ENCODE measurements at regions not wholly inside any gene's neighbourhood (a gene's known extent, or its start where the extent isn't known, plus 50 kb on each side); places are given as distances from the start of the nearest gene placed in this dataset.

DNA sequence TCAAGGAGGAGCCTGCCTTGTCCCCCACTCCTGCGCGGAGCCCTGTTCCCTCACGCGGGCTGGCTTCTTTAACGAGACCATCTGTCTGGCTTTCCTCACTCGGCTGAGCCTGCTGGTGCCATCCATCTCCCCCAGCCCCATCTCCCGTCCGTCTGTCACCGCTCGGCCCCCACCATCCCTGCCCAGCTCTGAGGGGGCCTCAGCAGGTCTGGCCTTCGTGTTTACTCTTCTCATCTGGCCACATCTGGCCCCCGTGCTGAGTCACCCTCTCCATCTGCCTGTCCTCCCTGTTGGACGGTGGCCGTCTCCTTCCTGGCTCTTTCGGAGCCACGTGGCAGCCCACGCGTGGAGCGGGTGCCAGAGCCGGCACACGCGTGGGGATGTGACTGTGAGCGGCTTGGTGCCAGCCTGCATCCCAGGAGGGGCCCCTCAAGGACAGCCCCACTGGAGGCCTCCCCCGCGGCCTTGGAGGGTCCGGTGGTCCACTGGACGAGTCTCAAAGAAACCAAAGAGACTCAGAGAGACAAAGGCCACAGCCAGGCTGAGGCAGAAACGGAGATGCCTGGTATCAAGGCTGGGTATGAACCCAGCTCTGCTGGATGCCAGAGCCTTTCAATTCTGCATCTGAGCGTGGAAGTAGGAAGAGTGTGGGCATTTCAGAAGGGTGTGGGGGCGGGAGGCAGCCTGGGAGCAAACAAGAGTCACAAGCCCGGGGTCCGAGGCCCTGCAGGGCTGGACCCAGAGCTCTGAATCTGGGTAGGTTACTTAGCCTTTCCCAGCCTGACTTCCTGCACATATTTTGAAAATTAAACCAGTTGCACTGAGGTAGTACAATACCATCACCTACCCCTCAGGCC is 76.7 kb upstream of the UNC5A start:
- no peak for DNase-seq (ENCODE audit: low read depth)

GRCh38 chr5:176734756-176735342 is 75.5 kb upstream of the UNC5A start:
- no peak for DNase-seq (ENCODE audit: low read depth)

DNA sequence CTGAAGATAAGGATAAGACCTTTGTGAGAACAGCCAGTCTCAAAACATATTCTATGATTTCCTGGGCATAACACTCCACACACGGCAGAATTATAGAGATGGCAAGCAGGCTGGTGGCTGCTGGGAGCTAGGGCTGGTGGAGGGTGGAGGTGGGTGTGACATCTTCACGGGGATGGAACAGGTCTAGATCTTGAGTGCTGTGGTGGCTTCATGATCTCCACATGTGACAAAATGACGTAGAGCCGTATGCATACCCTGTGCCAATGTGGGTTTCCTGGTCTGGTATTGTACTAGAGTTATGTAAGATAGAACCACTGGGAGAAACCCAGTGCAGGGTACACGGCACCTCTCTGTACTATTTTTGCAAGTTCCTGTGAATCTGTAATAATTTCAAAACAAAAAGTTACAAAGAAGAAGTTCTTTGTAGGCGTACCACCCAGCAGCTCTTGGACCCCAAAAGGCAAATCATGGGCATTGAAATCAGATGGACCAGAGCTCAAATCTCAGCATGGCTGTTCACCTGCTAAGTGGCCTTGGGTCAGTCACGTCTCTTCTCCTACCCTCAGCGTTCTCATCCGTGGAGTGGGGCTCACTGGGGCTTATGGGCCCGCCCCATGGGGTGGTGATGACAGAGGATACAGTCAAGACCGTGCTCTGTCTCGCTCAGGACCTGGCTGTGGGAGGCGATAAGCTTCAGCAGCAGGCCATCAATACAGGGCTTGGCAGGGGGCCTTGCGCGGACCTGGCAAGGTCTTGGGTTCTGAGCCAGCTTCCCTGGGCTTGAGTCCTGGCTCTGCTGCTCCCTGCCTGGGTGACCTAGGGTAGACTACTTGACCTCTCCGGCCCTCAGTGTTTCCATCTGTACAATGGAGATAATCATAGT is 74.7 kb upstream of the UNC5A start:
- no peak for DNase-seq (ENCODE audit: low read depth)

DNA sequence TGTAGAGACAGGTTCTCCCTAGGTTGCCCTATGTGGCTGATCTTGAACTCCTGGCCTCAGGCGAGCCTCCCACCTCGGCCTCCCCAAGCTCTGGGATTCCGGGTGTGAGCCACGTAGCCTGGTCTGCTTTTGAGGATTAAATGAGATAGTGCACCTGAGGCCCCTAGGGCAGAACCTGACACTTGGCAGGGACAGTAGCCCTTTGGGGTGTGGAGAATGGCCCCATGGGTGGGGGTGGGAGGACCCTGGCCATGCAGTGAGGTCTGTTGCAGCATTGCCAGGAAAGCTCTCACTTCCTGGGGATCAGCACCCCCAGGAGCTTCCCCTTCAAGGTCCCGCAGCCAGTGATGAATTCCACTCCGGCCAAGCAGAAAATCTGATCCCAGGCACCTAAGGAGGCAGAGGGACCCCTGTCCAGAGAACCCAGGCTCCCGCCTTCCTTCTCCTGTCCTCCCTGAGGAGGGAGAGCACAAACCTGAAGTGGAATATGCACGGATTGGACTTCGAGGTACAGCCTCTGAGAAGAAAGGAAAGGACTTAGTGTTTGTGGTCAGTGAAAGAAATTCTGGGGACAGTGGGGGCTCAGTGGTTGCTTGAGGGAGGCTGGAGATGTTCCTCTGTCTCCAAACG is 73.9 kb upstream of the UNC5A start:
- no peak for DNase-seq (ENCODE audit: low read depth)

DNA sequence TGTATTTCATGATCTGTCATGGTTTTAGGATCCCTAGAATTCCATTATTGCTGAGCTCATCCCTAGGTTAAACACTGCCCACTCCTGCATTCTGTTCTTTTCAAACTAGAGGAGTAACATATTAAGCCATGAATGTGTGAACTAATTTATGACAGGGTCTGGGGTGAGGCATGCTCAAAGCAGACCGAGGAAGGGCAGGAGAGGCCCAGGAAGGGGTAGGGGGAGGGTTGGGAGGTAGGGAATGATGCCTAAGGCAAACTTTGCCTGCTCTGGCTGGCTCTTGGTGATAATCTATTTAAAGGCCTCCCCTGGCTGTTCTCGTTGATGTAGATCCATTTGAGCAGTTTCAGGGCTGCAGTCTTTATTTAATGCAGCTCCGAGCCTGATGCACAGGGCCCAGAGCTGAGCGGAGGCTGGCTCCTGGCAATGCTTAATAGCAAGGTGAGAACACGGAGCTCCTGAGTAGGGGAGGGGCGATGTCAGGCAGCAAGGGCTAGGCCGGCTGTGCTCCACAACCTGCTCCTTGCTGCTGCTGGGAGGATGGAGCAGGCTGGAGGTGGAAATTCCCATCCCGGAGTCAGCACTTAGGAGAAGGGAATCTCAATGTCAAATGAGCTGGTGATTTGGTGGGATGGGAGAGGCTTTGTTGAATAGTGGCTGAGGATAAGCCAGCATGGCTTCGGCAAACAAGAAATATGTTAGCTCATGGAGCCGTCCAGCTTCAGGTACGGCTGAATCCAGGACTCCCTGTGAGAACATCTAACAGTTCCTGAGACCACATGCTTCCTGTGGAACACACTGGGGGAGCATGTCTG is 73.2 kb upstream of the UNC5A start:
- no peak for DNase-seq (ENCODE audit: low read depth)

GRCh38 chr5:176737746-176738636 is 72.4 kb upstream of the UNC5A start:
- no peak for DNase-seq (ENCODE audit: low read depth)

DNA sequence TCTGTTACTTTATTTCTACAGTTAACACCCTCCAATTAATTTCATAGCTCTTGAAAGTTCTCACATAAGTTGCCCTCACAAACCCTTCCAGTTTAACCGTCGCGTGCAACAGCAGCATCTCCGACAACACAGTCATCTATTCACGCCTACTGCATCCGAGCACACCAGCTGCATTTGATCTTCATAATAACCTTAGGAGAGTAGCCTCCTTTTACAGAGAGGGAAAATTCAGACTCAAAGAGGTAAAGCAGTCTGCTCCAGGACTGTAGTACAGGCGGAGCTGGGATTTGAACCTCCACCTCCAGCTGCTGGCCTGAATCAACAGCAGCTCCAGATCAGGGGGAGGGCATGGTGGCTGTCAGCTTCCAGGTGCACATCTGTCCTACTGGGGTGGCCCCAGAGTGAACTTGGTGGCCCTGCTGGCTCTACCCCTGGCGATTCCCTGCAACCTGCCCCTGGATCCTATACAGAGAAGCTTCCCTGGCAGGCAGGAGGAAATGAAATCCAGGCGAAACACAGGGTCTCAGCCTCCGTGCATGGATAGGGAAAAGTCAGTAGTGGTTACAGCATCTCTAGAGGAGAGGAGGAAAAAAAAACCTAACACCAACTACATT is 71.6 kb upstream of the UNC5A start:
- no peak for DNase-seq (ENCODE audit: low read depth)

GRCh38 chr5:176739461-176740051 is 70.8 kb upstream of the UNC5A start:
- no peak for DNase-seq (ENCODE audit: low read depth)

GRCh38 chr5:176740131-176740701 is 70.1 kb upstream of the UNC5A start:
- DNase-seq (ENCODE audit: low read depth) = no peak

DNA sequence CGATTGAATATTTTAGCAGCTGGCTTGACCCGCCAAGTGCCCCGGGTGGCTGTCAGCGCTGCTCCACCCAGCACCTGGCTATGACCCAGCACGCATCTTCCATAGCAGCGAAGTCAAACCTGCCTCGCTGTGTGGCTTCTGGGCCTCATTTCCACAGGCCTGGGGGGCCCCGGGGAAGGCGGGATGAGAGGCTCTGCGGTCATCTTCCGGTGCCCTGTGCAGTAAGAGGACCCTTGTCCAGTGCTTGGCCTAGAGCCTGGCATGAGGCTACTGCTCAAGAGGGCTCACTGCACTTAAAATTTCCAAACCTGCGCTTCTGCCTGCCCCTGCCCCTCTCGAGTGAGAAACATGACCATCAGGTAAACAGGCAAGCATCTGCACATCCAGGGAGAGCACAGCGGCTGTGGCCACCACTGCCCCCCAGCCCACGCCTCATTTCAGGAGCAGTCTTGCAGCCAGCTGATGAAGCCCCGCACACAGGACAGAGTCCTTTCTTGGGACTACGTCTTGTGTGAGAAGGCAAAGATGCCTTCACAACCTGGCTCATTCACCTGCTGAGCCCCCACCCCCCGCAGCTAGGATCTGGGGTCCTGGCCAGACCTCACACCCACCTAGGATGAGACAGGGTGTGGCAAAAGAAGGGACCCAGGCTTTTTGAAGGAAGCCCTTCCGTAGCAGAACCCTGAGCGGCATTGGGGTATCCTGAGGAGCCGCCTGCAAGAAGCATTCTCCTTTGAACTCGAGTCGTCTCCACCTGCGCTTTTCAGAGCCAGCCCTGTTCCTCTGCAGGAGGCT is 69.5 kb upstream of the UNC5A start:
- DNase-seq (ENCODE audit: low read depth) = no peak

- DNase-seq (ENCODE audit: low read depth) = no peak
These were observed 68.7 kb upstream of the UNC5A start for GRCh38 chr5:176741561-176742211.

DNA sequence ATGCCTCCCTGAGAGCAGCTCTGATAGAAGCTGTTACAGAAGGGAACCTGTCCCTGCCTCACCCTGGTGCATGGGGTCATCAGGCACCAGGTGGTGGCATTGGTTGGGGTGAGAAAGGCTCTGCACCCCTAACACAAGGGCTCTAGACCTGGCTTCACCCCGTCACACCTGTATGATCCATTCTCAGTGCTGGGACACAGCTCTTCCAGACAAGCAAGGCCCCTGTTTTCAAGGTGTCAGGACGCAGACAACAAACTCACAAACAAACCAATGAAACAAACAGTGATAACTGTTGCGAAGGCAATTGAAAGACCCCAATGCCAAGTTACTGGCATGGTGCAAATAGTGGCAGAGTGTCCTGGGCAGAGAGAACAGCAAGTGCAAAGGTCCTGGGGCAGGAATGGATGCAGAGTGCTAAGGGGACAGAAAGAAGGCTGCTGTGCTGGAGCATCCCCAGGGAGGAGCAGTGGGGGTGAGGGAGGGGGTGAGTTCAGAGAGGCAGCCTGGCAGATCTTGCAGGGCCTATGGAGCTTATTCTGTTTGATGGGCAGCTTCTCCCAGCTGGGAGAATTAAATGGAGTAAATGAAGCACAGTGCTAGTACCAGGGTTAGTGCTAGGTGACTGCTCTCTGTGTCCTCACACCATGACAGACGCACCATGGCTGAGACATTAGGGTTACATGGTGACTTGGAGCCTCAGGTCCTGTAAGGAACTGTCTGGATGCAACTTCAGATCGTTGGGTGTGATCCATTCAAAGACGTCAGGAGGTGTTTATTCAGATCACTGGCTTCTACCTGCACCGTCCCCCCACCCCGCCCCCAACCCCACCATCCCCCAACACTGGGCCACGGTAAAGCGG is 67.9 kb upstream of the UNC5A start:
- no peak for DNase-seq (ENCODE audit: low read depth)

DNA sequence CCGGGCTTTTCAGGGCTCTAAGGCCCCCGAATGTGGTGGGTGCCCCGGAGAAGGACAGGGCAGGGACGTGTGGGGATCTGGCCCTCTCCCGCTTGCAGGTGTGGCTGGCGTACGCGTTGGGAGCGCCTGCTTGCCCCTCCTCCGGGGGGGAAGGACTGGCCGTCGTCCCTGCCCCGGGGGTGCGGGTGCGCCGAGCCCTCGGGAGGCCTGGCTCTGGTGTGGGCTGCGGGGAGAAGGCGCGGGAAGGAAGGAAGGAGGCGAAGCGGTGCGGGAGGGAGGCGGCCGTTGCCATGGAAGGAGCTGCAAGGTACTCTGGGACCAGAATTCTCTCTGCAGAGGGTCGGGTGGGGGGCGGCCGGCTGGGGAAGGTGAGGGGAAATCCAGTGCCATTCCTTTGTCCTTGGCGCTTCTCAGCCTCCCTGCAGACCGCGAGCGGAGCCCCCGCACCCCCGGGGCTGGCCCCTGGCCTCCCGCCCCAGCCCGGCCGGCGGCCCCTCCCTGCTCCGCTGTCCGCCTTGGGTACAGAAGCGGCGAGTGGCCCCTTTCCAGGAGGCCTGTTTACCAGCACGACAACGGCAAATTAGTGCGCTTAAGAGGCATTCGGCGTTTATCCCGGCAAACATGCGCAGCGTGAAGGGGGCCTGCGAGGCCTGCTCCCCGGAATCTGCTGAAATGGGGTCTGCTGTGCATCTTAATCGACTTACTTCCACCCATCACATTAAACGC is 67.1 kb upstream of the UNC5A start:
- no peak for DNase-seq (ENCODE audit: low read depth)

- no peak for DNase-seq (ENCODE audit: low read depth)
These were observed 66.3 kb upstream of the UNC5A start for GRCh38 chr5:176743868-176744583.

DNA sequence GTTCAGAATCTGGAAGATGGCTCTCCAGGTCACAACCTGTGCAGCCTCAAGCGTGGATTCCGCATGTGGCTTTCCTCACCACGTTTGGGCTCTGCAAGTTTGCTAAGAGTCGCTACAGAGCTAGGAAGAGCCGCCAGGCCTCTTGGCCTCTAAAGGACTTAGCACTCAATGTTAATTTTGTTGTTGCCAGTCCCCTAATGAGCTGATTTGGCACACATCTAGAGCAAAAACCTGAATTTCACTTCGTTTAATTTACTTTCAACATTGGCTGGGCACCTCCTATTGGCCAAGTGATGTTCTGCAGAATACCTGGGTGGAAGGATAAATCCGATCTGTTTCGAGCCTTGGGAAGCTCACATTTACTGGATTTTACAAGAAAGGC is 65.8 kb upstream of the UNC5A start:
- no peak for DNase-seq (ENCODE audit: low read depth)

DNA sequence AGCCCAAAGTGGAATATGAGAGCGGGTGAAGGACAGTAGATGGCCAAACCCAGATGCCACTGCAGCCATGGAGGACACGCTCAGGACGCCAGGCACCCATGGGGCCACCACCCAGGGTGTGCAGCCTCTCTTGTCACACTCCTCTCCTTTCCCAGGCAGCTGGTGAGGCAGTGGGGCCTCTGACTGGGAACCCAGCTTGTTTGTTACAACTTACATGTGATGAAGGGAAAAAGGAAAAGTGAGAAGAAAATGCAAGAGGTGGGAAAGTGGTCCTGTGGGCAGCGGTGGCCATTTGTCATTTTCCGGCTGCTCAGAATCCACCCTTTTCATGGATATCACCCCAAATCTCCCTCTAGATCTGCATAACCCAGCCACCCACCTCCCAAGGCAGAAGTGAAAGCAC is 62.7 kb upstream of the UNC5A start:
- no peak for DNase-seq (ENCODE audit: low read depth)

Measured in GM04504 (cell line).